CD14-positive monocyte (primary cell): ENCODE measurements at regions not wholly inside any gene's neighbourhood (a gene's known extent, or its start where the extent isn't known, plus 50 kb on each side); places are given as distances from the start of the nearest gene placed in this dataset.

Experiments used
- DNase-seq, 3 donors: peaks; one replicate each; pipeline ENCODE4 v3.0.0-alpha.2; 2011 to 2022
- H2AFZ ChIP-seq: 2 replicates; pipeline ENCODE4 v1.6.0; 2012; ENCODE audit warnings: mild to moderate bottlenecking, low read depth, low read length, inconsistent platforms; ENCODE audit not compliant: insufficient read depth, poor library complexity, severe bottlenecking
- H3K27ac ChIP-seq, 2 donors: 1 replicate in 1 of 2; 2 replicates in 1 of 2; pipeline ENCODE4 v1.5.1; 2012 to 2013; ENCODE audit warnings: low read length in 2 of 2, control low read depth in 1 of 2, inconsistent platforms in 1 of 2, low read depth in 1 of 2, mild to moderate bottlenecking in 1 of 2
- H3K27me3 ChIP-seq, 2 donors: one replicate each; pipeline versions ENCODE4 v1.6.0 to v1.6.1; 2011 to 2013; ENCODE audit warnings: low read length in 2 of 2; ENCODE audit not compliant: control insufficient read depth in 2 of 2, insufficient read depth in 2 of 2
- H3K36me3 ChIP-seq, 2 donors: replicated peaks in 1 of 2; 1 replicate in 1 of 2; 2 replicates in 1 of 2; pipeline versions ENCODE4 v1.5.1 to v1.6.1; 2012 to 2013; ENCODE audit warnings: low read length in 2 of 2, control low read depth in 1 of 2, inconsistent platforms in 1 of 2, mild to moderate bottlenecking in 1 of 2; ENCODE audit not compliant: insufficient read depth in 2 of 2, control insufficient read depth in 1 of 2
- H3K4me1 ChIP-seq, 2 donors: 1 replicate in 1 of 2; 2 replicates in 1 of 2; pipeline versions ENCODE4 v1.5.1 to v1.6.1; 2012 to 2013; ENCODE audit warnings: low read length in 2 of 2, control low read depth in 1 of 2, inconsistent platforms in 1 of 2, mild to moderate bottlenecking in 1 of 2, moderate library complexity in 1 of 2; ENCODE audit not compliant: insufficient read depth in 2 of 2, control insufficient read depth in 1 of 2
- H3K4me2 ChIP-seq: replicated peaks from 2 replicates; pipeline ENCODE3; 2012; ENCODE audit warnings: low read length, moderate library complexity, mild to moderate bottlenecking; ENCODE audit not compliant: poor library complexity, severe bottlenecking; ENCODE audit errors: extremely low read depth
- H3K4me3 ChIP-seq, 3 experiments: fragments of 200-600 bp in 1 of 3; sonication (generic) in 1 of 3; replicated peaks in 1 of 3; 1 replicate in 2 of 3; 2 replicates in 1 of 3; pipeline ENCODE4 v1.5.1; 2011 to 2013; ENCODE audit warnings: low read length in 3 of 3, mild to moderate bottlenecking in 3 of 3, control low read depth in 2 of 3, low read depth in 2 of 3, inconsistent platforms in 1 of 3, moderate library complexity in 1 of 3
- H3K79me2 ChIP-seq: 2 replicates; pipeline ENCODE4 v1.6.0; 2012; ENCODE audit warnings: mild to moderate bottlenecking, control low read depth, inconsistent platforms, low read length, moderate library complexity; ENCODE audit not compliant: insufficient read depth
- H3K9ac ChIP-seq: 2 replicates; pipeline ENCODE4 v1.6.0; 2017; ENCODE audit warnings: low read length, mild to moderate bottlenecking; ENCODE audit not compliant: insufficient read depth, poor library complexity, severe bottlenecking
- H3K9me3 ChIP-seq, 2 donors: replicated peaks in 1 of 2; 1 replicate in 1 of 2; 2 replicates in 1 of 2; pipeline versions ENCODE4 v1.5.1 to v1.6.1; 2012 to 2013; ENCODE audit warnings: low read length in 2 of 2, control low read depth in 1 of 2; ENCODE audit not compliant: control insufficient read depth in 1 of 2, insufficient read depth in 1 of 2
- H4K20me1 ChIP-seq: 2 replicates; pipeline ENCODE4 v1.6.0; 2012; ENCODE audit warnings: mild to moderate bottlenecking, low read length, control low read depth, moderate library complexity; ENCODE audit not compliant: insufficient read depth
- H3K27ac Mint-ChIP-seq, 7 donors: one replicate each; pipeline ENCODE4 v1.8.0; 2020; ENCODE audit warnings: mild to moderate bottlenecking in 7 of 7, mixed read lengths in 7 of 7, moderate library complexity in 6 of 7, inconsistent platforms in 2 of 7
- H3K27me3 Mint-ChIP-seq, 3 donors: one replicate each; pipeline ENCODE4 v1.8.0; 2021 to 2022; ENCODE audit warnings: low read depth in 3 of 3, mild to moderate bottlenecking in 3 of 3, mixed read lengths in 3 of 3, moderate library complexity in 3 of 3, inconsistent platforms in 1 of 3
- H3K36me3 Mint-ChIP-seq, 2 donors: one replicate each; pipeline ENCODE4 v1.8.0; 2020; ENCODE audit warnings: mixed read lengths in 2 of 2, inconsistent platforms in 1 of 2, mild to moderate bottlenecking in 1 of 2
- H3K4me1 Mint-ChIP-seq: one replicate; pipeline ENCODE4 v1.8.0; 2020; ENCODE audit warnings: mild to moderate bottlenecking, mixed read lengths
- H3K4me3 Mint-ChIP-seq, 2 donors: one replicate each; pipeline ENCODE4 v1.8.0; 2020; ENCODE audit warnings: mild to moderate bottlenecking in 2 of 2, mixed read lengths in 2 of 2, moderate library complexity in 1 of 2
- H3K9me3 Mint-ChIP-seq, 7 donors: one replicate each; pipeline ENCODE4 v1.8.0; 2020 to 2022; ENCODE audit warnings: mixed read lengths in 7 of 7, mild to moderate bottlenecking in 6 of 7, moderate library complexity in 6 of 7, inconsistent platforms in 2 of 7
- WGBS: methylation state at CpG from one replicate; pipeline ENCODE4 v1.1.5; 2013; ENCODE audit warnings: missing lambda C conversion rate; ENCODE audit not compliant: insufficient coverage; 5-methylcytosine and 5-hydroxymethylcytosine counted together
- intact Hi-C, 2 donors: fragments of 100-400 bp; cut with micrococcal nuclease; formaldehyde crosslinking; loops; one replicate each; pipeline versions ENCODE4 v1.15.0 to v1.15.1; 2023
- TF ChIP-seq, protein P1 (sequence below): fragments of 200-600 bp; IDR thresholded peaks from one replicate; pipeline ENCODE4 v1.8.0; 2022; ENCODE audit warnings: antibody characterized with exemption, mild to moderate bottlenecking

DNA sequence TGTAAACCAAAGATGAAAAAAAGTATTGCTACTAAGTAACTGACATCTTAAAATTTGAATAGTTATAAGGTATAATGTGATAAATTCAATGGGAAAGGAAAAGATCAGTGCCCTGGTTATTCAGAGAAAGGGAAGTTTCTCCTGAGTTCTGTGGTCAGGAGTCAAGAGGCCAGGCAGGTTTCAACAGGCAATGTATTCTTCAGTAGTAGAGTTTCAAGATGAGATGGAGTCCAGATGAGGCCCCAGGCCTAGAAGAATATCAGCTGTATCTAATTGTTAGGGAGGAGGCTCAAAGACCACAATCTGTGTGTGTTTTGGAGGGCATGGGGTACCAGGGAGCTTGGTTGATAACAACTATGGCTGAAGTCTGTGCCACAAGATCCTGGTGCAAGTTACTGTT is 101.4 kb upstream of the DLX6 start:
- H3K4me1 ChIP-seq: no peaks in the 10 kb centered on the region
- H3K36me3 ChIP-seq: no peaks in the 10 kb centered on the region
- Mint-ChIP-seq H3K27me3 (peaks cover 0 to 3% (median 2%) of the 10 kb centered on the region in 3 donors), H3K4me3 (no peak overlapping the region), H3K9me3 (peaks cover 0 to 9% (median 2%) of the 10 kb centered on the region in 7 donors), H3K36me3 (no peaks in the 10 kb centered on the region), H3K4me1 (no peaks in the 10 kb centered on the region), H3K27ac (no peak overlapping the region)
- H3K4me3 ChIP-seq: no peak overlapping the region
- TF ChIP-seq, protein P1, sequence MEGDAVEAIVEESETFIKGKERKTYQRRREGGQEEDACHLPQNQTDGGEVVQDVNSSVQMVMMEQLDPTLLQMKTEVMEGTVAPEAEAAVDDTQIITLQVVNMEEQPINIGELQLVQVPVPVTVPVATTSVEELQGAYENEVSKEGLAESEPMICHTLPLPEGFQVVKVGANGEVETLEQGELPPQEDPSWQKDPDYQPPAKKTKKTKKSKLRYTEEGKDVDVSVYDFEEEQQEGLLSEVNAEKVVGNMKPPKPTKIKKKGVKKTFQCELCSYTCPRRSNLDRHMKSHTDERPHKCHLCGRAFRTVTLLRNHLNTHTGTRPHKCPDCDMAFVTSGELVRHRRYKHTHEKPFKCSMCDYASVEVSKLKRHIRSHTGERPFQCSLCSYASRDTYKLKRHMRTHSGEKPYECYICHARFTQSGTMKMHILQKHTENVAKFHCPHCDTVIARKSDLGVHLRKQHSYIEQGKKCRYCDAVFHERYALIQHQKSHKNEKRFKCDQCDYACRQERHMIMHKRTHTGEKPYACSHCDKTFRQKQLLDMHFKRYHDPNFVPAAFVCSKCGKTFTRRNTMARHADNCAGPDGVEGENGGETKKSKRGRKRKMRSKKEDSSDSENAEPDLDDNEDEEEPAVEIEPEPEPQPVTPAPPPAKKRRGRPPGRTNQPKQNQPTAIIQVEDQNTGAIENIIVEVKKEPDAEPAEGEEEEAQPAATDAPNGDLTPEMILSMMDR: no peak
- intact Hi-C loops: no loop called here
- H3K4me2 ChIP-seq: no peak overlapping the region
- H3K27me3 ChIP-seq: no peaks in the 10 kb centered on the region
- no peak overlapping the region for H3K27ac ChIP-seq
- no peak overlapping the region for H2AFZ ChIP-seq
- no peak for DNase-seq
- H4K20me1 ChIP-seq: no peaks in the 10 kb centered on the region
- no peaks in the 10 kb centered on the region for H3K9me3 ChIP-seq
- no peak overlapping the region for H3K9ac ChIP-seq
- no peaks in the 10 kb centered on the region for H3K79me2 ChIP-seq

DNA sequence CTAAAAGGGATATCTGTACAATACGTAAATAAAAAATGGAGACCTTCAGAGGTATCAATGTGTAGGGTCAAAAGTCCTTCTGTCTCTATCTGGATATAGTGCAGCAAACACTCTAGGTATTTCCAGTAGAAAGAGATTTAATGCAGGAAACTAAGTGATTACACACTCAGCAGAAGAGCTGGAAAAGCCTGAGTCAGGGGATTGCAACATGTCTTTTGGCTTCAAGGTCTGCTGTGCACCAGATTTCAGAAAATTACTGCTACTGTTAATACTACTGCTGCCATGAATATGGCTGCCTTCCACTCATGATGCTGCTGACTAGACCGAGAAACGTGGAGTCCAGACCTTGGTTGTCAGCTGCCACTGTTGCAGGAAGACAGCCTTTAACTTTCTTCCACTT is 94.9 kb upstream of the DLX6 start:
- Histone ChIP-seq H3K9me3 (no peaks in the 10 kb centered on the region), H2AFZ (no peak overlapping the region), H3K9ac (no peak overlapping the region), H4K20me1 (no peaks in the 10 kb centered on the region), H3K4me2 (no peak overlapping the region), H3K79me2 (no peaks in the 10 kb centered on the region), H3K27me3 (no peaks in the 10 kb centered on the region), H3K4me3 (no peak overlapping the region), H3K27ac (no peak overlapping the region), H3K36me3 (no peaks in the 10 kb centered on the region), H3K4me1 (no peaks in the 10 kb centered on the region)
- intact Hi-C loops: no loop called here
- Mint-ChIP-seq H3K4me3 (no peak overlapping the region), H3K36me3 (no peaks in the 10 kb centered on the region), H3K27me3 (peaks cover 0 to 2% (median 0%) of the 10 kb centered on the region in 3 donors), H3K4me1 (no peaks in the 10 kb centered on the region), H3K27ac (no peak overlapping the region), H3K9me3 (peaks cover 0 to 5% (median 2%) of the 10 kb centered on the region in 7 donors)
- TF ChIP-seq, protein P1: no peak
- DNase-seq: no peak
- 95% methylated on average over 3 of the region's 3 CpGs for WGBS
